GM23338 (cell line): ENCODE measurements at regions not wholly inside any gene's neighbourhood (a gene's known extent, or its start where the extent isn't known, plus 50 kb on each side); places are given as distances from the start of the nearest gene placed in this dataset.

Source experiments
- ATAC-seq: fragments of 200-7000 bp; cut with Tn5 transposase; 3 replicates; pipeline ENCODE4 v1.9.1; 2020
- DNase-seq: peaks from one replicate; pipeline ENCODE4 v3.0.0-alpha.2; 2015; ENCODE audit warnings: low spot score
- H2AFZ ChIP-seq: fragments of 200-600 bp; sonication (generic); 2 replicates; pipeline ENCODE4 v1.8.0; 2016; ENCODE audit warnings: antibody characterized with exemption, mild to moderate bottlenecking, moderate library complexity
- H3F3A ChIP-seq: fragments of 200-600 bp; sonication (generic); replicated peaks from 2 replicates; pipeline ENCODE4 v1.8.0; 2017; ENCODE audit warnings: antibody characterized with exemption, mixed run types, low read depth
- H3K27ac ChIP-seq: fragments of 200-600 bp; sonication (generic); 2 replicates; pipeline ENCODE4 v1.6.1; 2016; ENCODE audit warnings: low read depth
- H3K27me3 ChIP-seq: fragments of 200-600 bp; sonication (generic); 2 replicates; pipeline ENCODE4 v1.8.0; 2016; ENCODE audit warnings: mild to moderate bottlenecking, mixed run types, moderate library complexity; ENCODE audit not compliant: insufficient read depth
- H3K36me3 ChIP-seq: fragments of 200-600 bp; sonication (generic); 2 replicates; pipeline ENCODE4 v1.8.0; 2016; ENCODE audit warnings: mild to moderate bottlenecking; ENCODE audit not compliant: insufficient read depth
- H3K4me1 ChIP-seq: fragments of 200-600 bp; sonication (generic); 2 replicates; pipeline ENCODE4 v1.8.0; 2016; ENCODE audit warnings: mild to moderate bottlenecking, moderate library complexity; ENCODE audit not compliant: insufficient read depth
- H3K4me2 ChIP-seq: fragments of 200-600 bp; sonication (generic); 2 replicates; pipeline ENCODE4 v1.7.1; 2017; ENCODE audit warnings: mixed run types
- H3K4me3 ChIP-seq: fragments of 200-600 bp; sonication (generic); 2 replicates; pipeline ENCODE4 v1.6.1; 2016; ENCODE audit warnings: mixed run types
- H3K79me2 ChIP-seq: fragments of 200-600 bp; sonication (generic); replicated peaks from 2 replicates; pipeline ENCODE4 v1.8.0; 2017; ENCODE audit warnings: mild to moderate bottlenecking; ENCODE audit not compliant: insufficient read depth
- H3K9me2 ChIP-seq: fragments of 200-600 bp; sonication (generic); 2 replicates; pipeline ENCODE4 v1.8.0; 2017; ENCODE audit not compliant: insufficient read depth
- H4K20me1 ChIP-seq: fragments of 200-600 bp; sonication (generic); replicated peaks from 2 replicates; pipeline ENCODE4 v1.8.0; 2017; ENCODE audit warnings: mild to moderate bottlenecking; ENCODE audit not compliant: insufficient read depth
- H3K27ac Mint-ChIP-seq: 2 replicates; pipeline ENCODE4 v1.8.0; 2020; ENCODE audit warnings: inconsistent platforms, mild to moderate bottlenecking, moderate library complexity, mixed read lengths
- H3K27me3 Mint-ChIP-seq: 3 replicates; pipeline ENCODE4 v1.8.0; 2022; ENCODE audit warnings: low read depth, mild to moderate bottlenecking, moderate library complexity, mixed read lengths, inconsistent platforms; ENCODE audit not compliant: insufficient read depth, poor library complexity
- H3K36me3 Mint-ChIP-seq: 3 replicates; pipeline ENCODE4 v1.8.0; 2021; ENCODE audit warnings: low read depth, mild to moderate bottlenecking, inconsistent platforms, moderate library complexity, mixed read lengths
- H3K4me1 Mint-ChIP-seq: 3 replicates; pipeline ENCODE4 v1.8.0; 2020; ENCODE audit warnings: mild to moderate bottlenecking, inconsistent platforms, mixed read lengths
- H3K4me3 Mint-ChIP-seq: 3 replicates; pipeline ENCODE4 v1.8.0; 2021; ENCODE audit warnings: moderate library complexity, mild to moderate bottlenecking, inconsistent platforms, mixed read lengths
- H3K9me3 Mint-ChIP-seq: 3 replicates; pipeline ENCODE4 v1.8.0; 2020; ENCODE audit warnings: moderate library complexity, mild to moderate bottlenecking, inconsistent platforms, mixed read lengths
- EZH2 ChIP-seq: fragments of 200-600 bp; sonication (generic); IDR thresholded peaks from one replicate; pipeline ENCODE4 v1.8.0; 2017; ENCODE audit warnings: antibody characterized with exemption, mild to moderate bottlenecking, low read depth; ENCODE audit not compliant: unreplicated experiment
- JUNB ChIP-seq: IDR thresholded peaks from one replicate; pipeline ENCODE4 v1.6.1; 2016; ENCODE audit warnings: antibody characterized with exemption; ENCODE audit not compliant: unreplicated experiment
- NANOG ChIP-seq: IDR thresholded peaks from 2 replicates; pipeline ENCODE4 v1.6.1; 2016; ENCODE audit warnings: antibody characterized with exemption, borderline replicate concordance
- ZNF331 ChIP-seq: fragments of 250-450 bp; sonication (Bioruptor Pico); IDR thresholded peaks from 2 replicates; pipeline ENCODE4 v1.5.0; 2020; ENCODE audit warnings: low read depth, mild to moderate bottlenecking, moderate library complexity
- ZNF462 ChIP-seq: fragments of 250-450 bp; sonication (Bioruptor Pico); IDR thresholded peaks from 2 replicates; pipeline ENCODE4 v1.5.0; 2020; ENCODE audit warnings: mild to moderate bottlenecking, moderate library complexity
- TF ChIP-seq, protein P1 (sequence below): IDR thresholded peaks from 2 replicates; pipeline ENCODE4 v1.6.1; 2016; ENCODE audit warnings: antibody characterized with exemption
- TF ChIP-seq, protein P2 (sequence below): IDR thresholded peaks from one replicate; pipeline ENCODE4 v1.6.1; 2018; ENCODE audit warnings: antibody characterized with exemption; ENCODE audit not compliant: unreplicated experiment

DNA sequence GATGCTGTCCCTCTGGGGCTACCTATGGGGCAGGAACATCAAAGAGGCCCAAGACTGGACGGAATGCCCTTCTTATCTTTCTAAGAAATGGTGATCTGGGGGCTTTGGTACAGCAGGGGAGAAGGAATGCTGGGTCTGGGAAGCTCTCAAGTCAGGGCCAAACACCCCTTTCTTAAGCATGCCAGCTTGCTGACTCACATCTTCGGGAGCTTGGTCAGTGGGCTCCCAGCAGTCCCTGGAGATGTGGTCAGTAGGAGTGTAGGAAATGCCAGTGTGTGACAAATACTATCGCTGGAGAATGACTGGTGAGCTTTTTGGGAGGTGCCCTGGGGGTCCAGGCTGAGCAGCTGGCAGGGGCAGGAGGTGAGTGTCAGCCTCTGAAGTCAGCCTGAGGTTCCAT is 105.0 kb upstream of the CDC42EP3 start (continued):
- no peak for TF ChIP-seq EZH2

- Histone ChIP-seq H3K27ac (no peak overlapping the region), H3K4me3 (no peak overlapping the region), H4K20me1 (no peaks in the 10 kb centered on the region), H3K4me1 (no peaks in the 10 kb centered on the region), H3K79me2 (no peaks in the 10 kb centered on the region), H2AFZ (no peak overlapping the region), H3K27me3 (no peaks in the 10 kb centered on the region), H3K9me2 (no peaks in the 10 kb centered on the region), H3K4me2 (no peak overlapping the region), H3K36me3 (no peaks in the 10 kb centered on the region), H3F3A (no peaks in the 10 kb centered on the region)
- DNase-seq (no peak), ATAC-seq (no peak)
- Mint-ChIP-seq H3K9me3 (peaks cover 17% of the 10 kb centered on the region), H3K4me3 (no peak overlapping the region), H3K27me3 (peaks cover 4% of the 10 kb centered on the region), H3K4me1 (peaks cover 8% of the 10 kb centered on the region; the same call in 2 of the 3 replicates), H3K27ac (no peak overlapping the region), H3K36me3 (peaks cover 12% of the 10 kb centered on the region)
- TF ChIP-seq JUNB (no peak), ZNF462 (CRISPR knock-in tag) (no peak), ZNF331 (CRISPR knock-in tag) (no peak), NANOG (no peak)
- TF ChIP-seq, protein P1, sequence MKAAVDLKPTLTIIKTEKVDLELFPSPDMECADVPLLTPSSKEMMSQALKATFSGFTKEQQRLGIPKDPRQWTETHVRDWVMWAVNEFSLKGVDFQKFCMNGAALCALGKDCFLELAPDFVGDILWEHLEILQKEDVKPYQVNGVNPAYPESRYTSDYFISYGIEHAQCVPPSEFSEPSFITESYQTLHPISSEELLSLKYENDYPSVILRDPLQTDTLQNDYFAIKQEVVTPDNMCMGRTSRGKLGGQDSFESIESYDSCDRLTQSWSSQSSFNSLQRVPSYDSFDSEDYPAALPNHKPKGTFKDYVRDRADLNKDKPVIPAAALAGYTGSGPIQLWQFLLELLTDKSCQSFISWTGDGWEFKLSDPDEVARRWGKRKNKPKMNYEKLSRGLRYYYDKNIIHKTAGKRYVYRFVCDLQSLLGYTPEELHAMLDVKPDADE: no peak
- TF ChIP-seq, protein P2, sequence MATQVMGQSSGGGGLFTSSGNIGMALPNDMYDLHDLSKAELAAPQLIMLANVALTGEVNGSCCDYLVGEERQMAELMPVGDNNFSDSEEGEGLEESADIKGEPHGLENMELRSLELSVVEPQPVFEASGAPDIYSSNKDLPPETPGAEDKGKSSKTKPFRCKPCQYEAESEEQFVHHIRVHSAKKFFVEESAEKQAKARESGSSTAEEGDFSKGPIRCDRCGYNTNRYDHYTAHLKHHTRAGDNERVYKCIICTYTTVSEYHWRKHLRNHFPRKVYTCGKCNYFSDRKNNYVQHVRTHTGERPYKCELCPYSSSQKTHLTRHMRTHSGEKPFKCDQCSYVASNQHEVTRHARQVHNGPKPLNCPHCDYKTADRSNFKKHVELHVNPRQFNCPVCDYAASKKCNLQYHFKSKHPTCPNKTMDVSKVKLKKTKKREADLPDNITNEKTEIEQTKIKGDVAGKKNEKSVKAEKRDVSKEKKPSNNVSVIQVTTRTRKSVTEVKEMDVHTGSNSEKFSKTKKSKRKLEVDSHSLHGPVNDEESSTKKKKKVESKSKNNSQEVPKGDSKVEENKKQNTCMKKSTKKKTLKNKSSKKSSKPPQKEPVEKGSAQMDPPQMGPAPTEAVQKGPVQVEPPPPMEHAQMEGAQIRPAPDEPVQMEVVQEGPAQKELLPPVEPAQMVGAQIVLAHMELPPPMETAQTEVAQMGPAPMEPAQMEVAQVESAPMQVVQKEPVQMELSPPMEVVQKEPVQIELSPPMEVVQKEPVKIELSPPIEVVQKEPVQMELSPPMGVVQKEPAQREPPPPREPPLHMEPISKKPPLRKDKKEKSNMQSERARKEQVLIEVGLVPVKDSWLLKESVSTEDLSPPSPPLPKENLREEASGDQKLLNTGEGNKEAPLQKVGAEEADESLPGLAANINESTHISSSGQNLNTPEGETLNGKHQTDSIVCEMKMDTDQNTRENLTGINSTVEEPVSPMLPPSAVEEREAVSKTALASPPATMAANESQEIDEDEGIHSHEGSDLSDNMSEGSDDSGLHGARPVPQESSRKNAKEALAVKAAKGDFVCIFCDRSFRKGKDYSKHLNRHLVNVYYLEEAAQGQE: no peak
Observed at GRCh38 chr2:37779139-37779538, 107.7 kb upstream of the CDC42EP3 start.
